B cell (primary cell): ENCODE measurements at regions not wholly inside any gene's neighbourhood (a gene's known extent, or its start where the extent isn't known, plus 50 kb on each side); places are given as distances from the start of the nearest gene placed in this dataset.

Experiments used
- CTCF ChIP-seq: fragments of 200-600 bp; IDR thresholded peaks from one replicate; pipeline ENCODE4 v1.8.0; 2022; ENCODE audit warnings: antibody characterized with exemption, mild to moderate bottlenecking
- EZH2 ChIP-seq: IDR thresholded peaks from 2 replicates; pipeline ENCODE4 v1.6.1; 2012; ENCODE audit warnings: borderline replicate concordance, low read depth, mild to moderate bottlenecking, moderate library complexity, low read length; ENCODE audit not compliant: insufficient read depth, poor library complexity, severe bottlenecking

GRCh38 chr9:79264041-79264440 lies 307.7 kb upstream of the TLE4 start:
- no peak for TF ChIP-seq CTCF
- TF ChIP-seq EZH2: no peak
